ENCODE measurements at regions not wholly inside any gene's neighbourhood (a gene's known extent, or its start where the extent isn't known, plus 50 kb on each side); places are given as distances from the start of the nearest gene placed in this dataset.

DNA sequence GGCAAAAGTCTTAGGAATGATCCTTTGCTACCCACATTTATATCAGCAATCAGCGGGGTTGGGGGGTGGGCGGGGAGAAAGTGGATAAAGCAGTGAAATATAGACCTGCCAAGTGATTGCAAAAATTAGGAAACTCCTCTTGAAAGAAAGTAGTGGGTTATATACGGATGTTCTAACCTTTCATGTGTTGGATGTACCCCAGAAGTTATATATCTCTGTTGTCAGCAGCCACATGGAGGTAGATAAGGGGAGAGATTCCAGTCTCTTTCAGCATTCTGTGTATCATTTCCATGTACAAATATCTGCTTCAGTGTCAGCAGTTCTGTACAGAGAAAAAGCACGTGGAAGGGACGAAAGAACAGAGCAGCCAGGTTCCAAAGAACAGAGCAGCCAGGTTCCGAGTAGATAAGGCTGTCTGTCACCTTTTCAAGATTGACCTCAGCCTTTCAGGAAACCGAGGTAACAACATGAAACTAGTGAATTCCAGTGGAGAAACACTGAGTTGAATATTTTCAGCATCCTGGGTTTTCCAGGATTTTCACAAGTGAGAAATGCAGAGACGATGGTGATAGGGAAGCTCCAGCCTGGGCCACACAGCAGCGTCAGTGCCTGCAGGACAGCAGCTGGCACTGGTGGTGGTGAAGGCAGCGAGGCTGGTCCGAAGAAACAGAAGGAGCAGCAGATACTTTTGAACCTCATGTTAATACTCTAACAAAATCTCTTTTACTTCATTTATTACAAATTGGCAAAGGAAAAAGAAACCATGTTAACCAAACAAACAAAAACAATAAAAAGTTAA, 212.3 kb downstream of the C7orf25 start:
- Histone ChIP-seq H3K79me2 (ENCODE audit: insufficient read depth, low read length) (no peaks in the 10 kb centered on the region), H3K27me3 (ENCODE audit: insufficient read depth, low read length) (no peaks in the 10 kb centered on the region), H4K20me1 (ENCODE audit: insufficient read depth) (no peaks in the 10 kb centered on the region), H3K9ac (ENCODE audit: low read length) (no peak overlapping the region), H3K4me1 (ENCODE audit: control insufficient read depth in 1 of 2, insufficient read depth in 2 of 2, low read length in 2 of 2) (no peaks in the 10 kb centered on the region), H3K36me3 (ENCODE audit: control insufficient read depth in 1 of 2, insufficient read depth in 2 of 2, low read length in 2 of 2) (no peaks in the 10 kb centered on the region), H3K4me3 (replicated peaks in 1 of 2; ENCODE audit: low read depth in 1 of 2, low read length in 2 of 2) (no peak overlapping the region), H3K9me2 (ENCODE audit: insufficient read depth) (no peaks in the 10 kb centered on the region), H3K4me2 (ENCODE audit: low read length) (no peak overlapping the region), H3K9me3 (ENCODE audit: control insufficient read depth in 1 of 2, insufficient read depth in 1 of 2, low read depth in 1 of 2, low read length in 2 of 2) (no peaks in the 10 kb centered on the region), H3K27ac (ENCODE audit: low read depth, low read length) (no peak overlapping the region), H2AFZ (ENCODE audit: low read depth, low read length, poor library complexity, severe bottlenecking) (no peak overlapping the region)
- DNase-seq (ENCODE audit: low read depth, low spot score) (no peak), ATAC-seq (no peak)
- BruUV-seq (replicated peaks) = no TSS peak
- TF ChIP-seq RAD21 (IDR thresholded peaks at IDR 0.05; ENCODE audit: low read depth) (no peak), SP1 (IDR thresholded peaks at IDR 0.05; ENCODE audit: low read depth) (no peak), SRF (IDR thresholded peaks at IDR 0.05; ENCODE audit: low read depth) (no peak), ZFX (IDR thresholded peaks at IDR 0.05) (no peak), SIN3A (IDR thresholded peaks at IDR 0.05; ENCODE audit: low read depth) (no peak), YY1 (IDR thresholded peaks at IDR 0.05; ENCODE audit: extremely low read depth, insufficient replicate concordance, low read depth, low read length) (no peak), CBX3 (IDR thresholded peaks at IDR 0.05; ENCODE audit: low read depth) (no peak), ATF3 (IDR thresholded peaks at IDR 0.05) (no peak), EGR1 (IDR thresholded peaks at IDR 0.05; ENCODE audit: low read depth) (no peak), REST (IDR thresholded peaks at IDR 0.05; ENCODE audit: low read depth) (no peak), FOSL1 (IDR thresholded peaks at IDR 0.05; ENCODE audit: low read depth) (no peak), TCF7L2 (IDR thresholded peaks at IDR 0.05; ENCODE audit: borderline replicate concordance, extremely low read depth, insufficient read depth, insufficient read length) (no peak), CEBPB (IDR thresholded peaks at IDR 0.05; ENCODE audit: low read depth) (no peak), ELF1 (IDR thresholded peaks at IDR 0.05; ENCODE audit: borderline replicate concordance, low read depth) (no peak), POLR2A (IDR thresholded peaks at IDR 0.05; ENCODE audit: borderline replicate concordance, extremely low read depth, insufficient read depth, insufficient read length) (no peak), EZH2phosphoT487 (IDR thresholded peaks at IDR 0.05; ENCODE audit: borderline replicate concordance) (no peak), POLR2AphosphoS5 (IDR thresholded peaks at IDR 0.05; ENCODE audit: low read depth, low read length) (no peak)
- TF ChIP-seq, protein P1, sequence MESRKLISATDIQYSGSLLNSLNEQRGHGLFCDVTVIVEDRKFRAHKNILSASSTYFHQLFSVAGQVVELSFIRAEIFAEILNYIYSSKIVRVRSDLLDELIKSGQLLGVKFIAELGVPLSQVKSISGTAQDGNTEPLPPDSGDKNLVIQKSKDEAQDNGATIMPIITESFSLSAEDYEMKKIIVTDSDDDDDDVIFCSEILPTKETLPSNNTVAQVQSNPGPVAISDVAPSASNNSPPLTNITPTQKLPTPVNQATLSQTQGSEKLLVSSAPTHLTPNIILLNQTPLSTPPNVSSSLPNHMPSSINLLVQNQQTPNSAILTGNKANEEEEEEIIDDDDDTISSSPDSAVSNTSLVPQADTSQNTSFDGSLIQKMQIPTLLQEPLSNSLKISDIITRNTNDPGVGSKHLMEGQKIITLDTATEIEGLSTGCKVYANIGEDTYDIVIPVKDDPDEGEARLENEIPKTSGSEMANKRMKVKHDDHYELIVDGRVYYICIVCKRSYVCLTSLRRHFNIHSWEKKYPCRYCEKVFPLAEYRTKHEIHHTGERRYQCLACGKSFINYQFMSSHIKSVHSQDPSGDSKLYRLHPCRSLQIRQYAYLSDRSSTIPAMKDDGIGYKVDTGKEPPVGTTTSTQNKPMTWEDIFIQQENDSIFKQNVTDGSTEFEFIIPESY (IDR thresholded peaks at IDR 0.05; ENCODE audit: extremely low read depth, insufficient replicate concordance, low read length) = no peak
- intact Hi-C loops (cut with micrococcal nuclease) = loop anchor here (10.0 kb wide), 1 partner anchor 725 kb away; no protein-coding TSS in a partner anchor
- ChIA-PET RAD21 (ENCODE audit: low non-redundant PET in 1 of 2, low total read pairs in 2 of 2, uncharacterized antibody in 2 of 2, unreplicated experiment in 2 of 2) (no interaction called here), CTCF (no interaction called here), POLR2A (no interaction called here)
